GM12875 (cell line): ENCODE measurements at regions not wholly inside any gene's neighbourhood (a gene's known extent, or its start where the extent isn't known, plus 50 kb on each side); places are given as distances from the start of the nearest gene placed in this dataset.

Source experiments
- H3K4me3 ChIP-seq: one replicate; pipeline ENCODE4 v1.5.1; 2011; ENCODE audit warnings: low read depth, low read length, control low read depth
- CTCF ChIP-seq: IDR thresholded peaks from 2 replicates; pipeline ENCODE4 v1.5.1; 2011; ENCODE audit warnings: low read depth, mild to moderate bottlenecking, control low read depth, inconsistent platforms, low read length, moderate library complexity, borderline replicate concordance; ENCODE audit not compliant: insufficient read depth

GRCh38 chr17:68790492-68790891 lies 164.7 kb downstream of the ABCA8 start:
- TF ChIP-seq CTCF: no peak
- no peak overlapping the region for H3K4me3 ChIP-seq

GRCh38 chr17:68789203-68789962 lies 165.8 kb downstream of the ABCA8 start:
- TF ChIP-seq CTCF: no peak
- no peak overlapping the region for H3K4me3 ChIP-seq

GRCh38 chr17:68785565-68786486 lies 169.4 kb downstream of the ABCA8 start:
- H3K4me3 ChIP-seq: no peak overlapping the region
- no peak for TF ChIP-seq CTCF

- H3K4me3 ChIP-seq: no peak overlapping the region
- TF ChIP-seq CTCF: no peak
Observed at GRCh38 chr17:68784431-68784830, 170.8 kb downstream of the ABCA8 start.

GRCh38 chr17:68783861-68784260 lies 171.3 kb downstream of the ABCA8 start:
- no peak overlapping the region for H3K4me3 ChIP-seq
- TF ChIP-seq CTCF: no peak

- no peak for TF ChIP-seq CTCF
- H3K4me3 ChIP-seq: no peak overlapping the region
Observed at GRCh38 chr17:68782789-68783188, 172.4 kb downstream of the ABCA8 start.

GRCh38 chr17:68780596-68780995 lies 174.6 kb downstream of the ABCA8 start:
- no peak for TF ChIP-seq CTCF

More at GRCh38 chr17:68780596-68780995, 174.6 kb downstream of the ABCA8 start:
- no peak overlapping the region for H3K4me3 ChIP-seq
